Esophagus squamous epithelium (tissue), 5 donors: ENCODE measurements at regions not wholly inside any gene's neighbourhood (a gene's known extent, or its start where the extent isn't known, plus 50 kb on each side); places are given as distances from the start of the nearest gene placed in this dataset.
"Not testable (repeated sequence)": the region's sequence is repeated elsewhere in the genome, so short reads cannot be mapped to it uniquely, and the experiment has no call there.

Source experiments
- DNase-seq: peaks from one replicate; lab custom pipeline; 2025; lab: John Stamatoyannopoulos, UW
- H3K27ac ChIP-seq, 4 donors: fragments of 200-600 bp; sonication (generic); one replicate each; pipeline ENCODE4 v1.5.1; 2016 to 2019; ENCODE audit warnings: mild to moderate bottlenecking in 1 of 4
- H3K27me3 ChIP-seq, 4 donors: fragments of 200-600 bp; sonication (generic); 1 replicate in 3 of 4; 2 replicates in 1 of 4; pipeline versions ENCODE4 v1.5.1 to v1.6.0; 2017 to 2021; ENCODE audit warnings: antibody characterized with exemption in 1 of 4
- H3K36me3 ChIP-seq, 3 donors: fragments of 200-600 bp; sonication (generic); one replicate each; pipeline ENCODE4 v1.5.1; 2016 to 2019
- H3K4me1 ChIP-seq, 3 donors: fragments of 200-600 bp; sonication (generic); one replicate each; pipeline ENCODE4 v1.5.1; 2017 to 2019
- H3K4me3 ChIP-seq, 4 donors: fragments of 200-600 bp; sonication (generic); 1 replicate in 3 of 4; 2 replicates in 1 of 4; pipeline ENCODE4 v1.5.1; 2016 to 2019; ENCODE audit warnings: mild to moderate bottlenecking in 2 of 4, moderate library complexity in 1 of 4
- H3K9me3 ChIP-seq, 3 donors: fragments of 200-600 bp; sonication (generic); one replicate each; pipeline ENCODE4 v1.5.1; 2016 to 2019
- CTCF ChIP-seq, 6 experiments: fragments of 450-650 bp in 4 of 6; fragments of 200-600 bp in 2 of 6; sonication (generic) in 2 of 6; IDR thresholded peaks; one replicate each; pipeline ENCODE4 v1.5.1; 2016 to 2019; ENCODE audit warnings: antibody characterized with exemption in 6 of 6, mild to moderate bottlenecking in 4 of 6, moderate library complexity in 4 of 6
- POLR2A ChIP-seq, 4 donors: fragments of 450-650 bp; IDR thresholded peaks; one replicate each; pipeline ENCODE4 v1.6.1; 2017; ENCODE audit warnings: antibody characterized with exemption in 4 of 4, mild to moderate bottlenecking in 4 of 4, moderate library complexity in 3 of 4
- WGBS, 2 donors: methylation state at CpG; one replicate each; pipeline ENCODE4 v1.1.5; 2018; 5-methylcytosine and 5-hydroxymethylcytosine counted together
- intact Hi-C: fragments of 100-400 bp; cut with DNase I; formaldehyde crosslinking; loops from one replicate; pipeline ENCODE4 v1.15.0; 2022
- donor health status: DM: yes; HTN: yes; CAD: no.

DNA sequence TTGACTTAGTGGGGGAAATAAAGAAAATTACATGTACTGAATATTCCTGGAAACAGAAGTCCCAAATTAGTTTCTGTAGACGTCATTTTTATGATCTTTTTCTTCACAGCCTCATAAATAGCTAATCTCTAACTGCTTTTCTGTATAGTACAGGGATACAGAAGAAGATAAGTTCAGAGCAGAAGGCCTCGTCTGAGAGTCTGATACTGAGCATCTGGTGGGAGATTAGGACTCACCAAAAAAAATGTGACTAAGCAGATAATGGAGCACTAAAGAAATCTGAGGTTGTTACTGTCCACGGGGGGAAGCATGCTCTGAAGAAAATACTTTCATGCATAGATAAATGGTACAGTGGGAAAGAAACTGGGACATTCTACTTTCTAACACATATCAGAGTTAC, 115.3 kb upstream of the TRPC5 start:
- Histone ChIP-seq H3K36me3 (no peaks in the 10 kb centered on the region), H3K27me3 (no peaks in the 10 kb centered on the region), H3K4me3 (no peak overlapping the region), H3K4me1 (no peaks in the 10 kb centered on the region), H3K9me3 (no peaks in the 10 kb centered on the region), H3K27ac (no peak overlapping the region)
- DNase-seq = no peak
- intact Hi-C loops = no loop called here
- TF ChIP-seq POLR2A (IDR thresholded peaks at IDR 0.05) (no peak), CTCF (IDR thresholded peaks at IDR 0.05) (no peak)
- WGBS, 2 donors = 44 to 63% methylated on average over 3 of the region's 3 CpGs

GRCh38 chrX:112190646-112191045, 108.1 kb upstream of the TRPC5 start:
- Histone ChIP-seq H3K27me3 (no peaks in the 10 kb centered on the region), H3K36me3 (no peaks in the 10 kb centered on the region), H3K9me3 (no peaks in the 10 kb centered on the region), H3K27ac (no peak overlapping the region), H3K4me3 (no peak overlapping the region), H3K4me1 (no peaks in the 10 kb centered on the region)
- DNase-seq = no peak
- 41 to 57% methylated on average over 1 to 4 of the region's 4 CpGs for WGBS, 2 donors
- no peak for TF ChIP-seq CTCF (IDR thresholded peaks at IDR 0.05)
- no peak for TF ChIP-seq POLR2A (IDR thresholded peaks at IDR 0.05)
- intact Hi-C loops = no loop called here

- 82% methylated on average over 3 of the region's 3 CpGs; no CpG with 5 or more reads in 1 of the 2 donors for WGBS, 2 donors
- H3K9me3 ChIP-seq, H3K27ac ChIP-seq, H3K4me3 ChIP-seq, H3K4me1 ChIP-seq, DNase-seq, H3K36me3 ChIP-seq, intact Hi-C loops, H3K27me3 ChIP-seq: not testable (repeated sequence)
Measured at GRCh38 chrX:112181361-112181760, 98.8 kb upstream of the TRPC5 start.

DNA sequence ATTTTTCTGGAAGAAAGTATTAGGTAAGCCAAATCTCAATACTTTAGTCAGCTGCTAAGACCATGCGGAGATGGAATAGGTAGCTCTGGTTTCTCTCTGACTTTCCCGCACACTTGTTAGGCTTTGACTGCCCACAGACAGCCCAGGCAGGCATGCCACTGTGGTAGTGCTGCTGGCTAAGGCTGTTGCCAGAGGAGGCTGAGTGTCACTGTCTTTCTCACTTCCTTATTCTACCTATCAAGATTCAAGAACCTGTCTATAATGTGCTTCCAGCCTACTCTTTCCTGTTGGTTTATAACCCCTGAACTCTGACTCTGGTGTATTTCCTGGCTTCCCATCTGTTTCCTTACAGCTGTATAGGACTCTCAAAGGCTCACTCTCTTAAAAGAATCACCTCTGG, 81.8 kb upstream of the TRPC5 start:
- H3K36me3 ChIP-seq = no peaks in the 10 kb centered on the region
- H3K27me3 ChIP-seq = no peaks in the 10 kb centered on the region
- no peaks in the 10 kb centered on the region for H3K4me1 ChIP-seq
- DNase-seq = no peak
- no peak overlapping the region for H3K27ac ChIP-seq
- WGBS, 2 donors = 91 to 92% methylated on average over 2 of the region's 2 CpGs
- intact Hi-C loops = no loop called here
- TF ChIP-seq POLR2A (IDR thresholded peaks at IDR 0.05) (no peak), CTCF (IDR thresholded peaks at IDR 0.05) (no peak)
- no peaks in the 10 kb centered on the region for H3K9me3 ChIP-seq
- no peak overlapping the region for H3K4me3 ChIP-seq

GRCh38 chrX:112163906-112164305, 81.3 kb upstream of the TRPC5 start:
- no peak for TF ChIP-seq CTCF (IDR thresholded peaks at IDR 0.05)
- TF ChIP-seq POLR2A (IDR thresholded peaks at IDR 0.05) = no peak
- no peak overlapping the region for H3K27ac ChIP-seq
- no peaks in the 10 kb centered on the region for H3K27me3 ChIP-seq
- H3K4me1 ChIP-seq = no peaks in the 10 kb centered on the region
- 50 to 64% methylated on average over 2 to 3 of the region's 3 CpGs for WGBS, 2 donors
- intact Hi-C loops = no loop called here
- no peaks in the 10 kb centered on the region for H3K36me3 ChIP-seq
- H3K4me3 ChIP-seq = no peak overlapping the region
- DNase-seq = no peak
- no peaks in the 10 kb centered on the region for H3K9me3 ChIP-seq

DNA sequence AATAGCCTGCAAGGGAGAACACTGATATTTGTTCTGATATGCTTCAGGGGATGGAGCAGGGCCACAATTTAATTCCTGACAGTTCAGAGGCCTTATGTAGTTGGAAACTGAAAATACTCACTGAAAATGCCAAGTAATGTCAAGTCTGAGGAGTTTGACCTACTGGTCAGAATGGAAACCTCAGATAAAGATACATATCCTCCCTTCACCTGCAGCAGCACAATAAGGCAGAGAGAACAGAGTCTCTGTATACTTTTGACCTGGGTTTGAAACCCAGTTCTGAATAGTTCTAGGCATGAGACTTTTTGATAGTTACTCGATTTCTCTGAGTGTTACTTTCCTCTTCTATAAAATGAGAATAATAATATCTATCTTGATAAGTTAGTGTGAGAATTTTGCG, 65.8 kb upstream of the TRPC5 start:
- Histone ChIP-seq H3K4me3 (no peak overlapping the region), H3K27me3 (no peaks in the 10 kb centered on the region), H3K9me3 (no peaks in the 10 kb centered on the region), H3K4me1 (no peaks in the 10 kb centered on the region), H3K27ac (no peak overlapping the region), H3K36me3 (no peaks in the 10 kb centered on the region)
- no peak for DNase-seq
- no peak for TF ChIP-seq POLR2A (IDR thresholded peaks at IDR 0.05)
- TF ChIP-seq CTCF (IDR thresholded peaks at IDR 0.05) = no peak
- 47 to 65% methylated on average over 2 of the region's 2 CpGs for WGBS, 2 donors
- intact Hi-C loops = no loop called here
